Mesenchymal stem cell (in vitro differentiated cells and primary cell): ENCODE measurements at regions not wholly inside any gene's neighbourhood (a gene's known extent, or its start where the extent isn't known, plus 50 kb on each side); places are given as distances from the start of the nearest gene placed in this dataset.
A peak's percentile ranks its signal among the peaks of the same experiment; 100 is the strongest.

ENCODE experiments used
- DNase-seq: peaks from one replicate; pipeline ENCODE4 v3.0.0-alpha.2; 2013
- H2AFZ ChIP-seq: one replicate; pipeline ENCODE4 v1.6.1; 2013; ENCODE audit warnings: low read depth, mild to moderate bottlenecking, control low read depth, inconsistent platforms, low read length, moderate library complexity
- H2AK5ac ChIP-seq: 2 replicates; pipeline ENCODE4 v1.6.1; 2013; ENCODE audit warnings: low read length, moderate library complexity, mild to moderate bottlenecking, inconsistent platforms; ENCODE audit not compliant: severe bottlenecking
- H2BK120ac ChIP-seq: one replicate; pipeline ENCODE4 v1.6.1; 2013; ENCODE audit warnings: low read depth, mild to moderate bottlenecking, inconsistent platforms, low read length, moderate library complexity
- H2BK12ac ChIP-seq, 2 experiments: one replicate each; pipeline ENCODE4 v1.6.1; 2013; ENCODE audit warnings: inconsistent platforms in 2 of 2, low read length in 2 of 2, mild to moderate bottlenecking in 2 of 2, moderate library complexity in 2 of 2, control low read depth in 1 of 2
- H2BK15ac ChIP-seq: one replicate; pipeline ENCODE4 v1.6.1; 2013; ENCODE audit warnings: mild to moderate bottlenecking, low read depth, inconsistent platforms; ENCODE audit not compliant: poor library complexity, severe bottlenecking
- H2BK5ac ChIP-seq: 2 replicates; pipeline ENCODE4 v1.6.1; 2013; ENCODE audit warnings: low read depth, mild to moderate bottlenecking, low read length, control low read depth, inconsistent platforms; ENCODE audit not compliant: poor library complexity, severe bottlenecking
- H3K14ac ChIP-seq, 2 experiments: one replicate each; pipeline ENCODE4 v1.6.1; 2013; ENCODE audit warnings: inconsistent platforms in 2 of 2, low read length in 2 of 2, control low read depth in 1 of 2, mild to moderate bottlenecking in 1 of 2, moderate library complexity in 1 of 2
- H3K18ac ChIP-seq, 2 experiments: one replicate each; pipeline ENCODE4 v1.6.1; 2013; ENCODE audit warnings: inconsistent platforms in 2 of 2, low read length in 2 of 2, control low read depth in 1 of 2, low read depth in 1 of 2, mild to moderate bottlenecking in 1 of 2
- H3K23ac ChIP-seq, 2 experiments: one replicate each; pipeline ENCODE4 v1.6.1; 2013; ENCODE audit warnings: inconsistent platforms in 2 of 2, low read length in 2 of 2, mild to moderate bottlenecking in 2 of 2, moderate library complexity in 2 of 2, control low read depth in 1 of 2
- H3K27ac ChIP-seq: 2 replicates; pipeline ENCODE4 v1.5.1; 2013; ENCODE audit warnings: mild to moderate bottlenecking, moderate library complexity, low read length, control low read depth, inconsistent platforms; ENCODE audit not compliant: poor library complexity, severe bottlenecking
- H3K27me3 ChIP-seq, 2 experiments: 2 replicates each; pipeline versions ENCODE4 v1.6.1 to v1.7.0; 2013; ENCODE audit warnings: low read length in 2 of 2, mild to moderate bottlenecking in 2 of 2, moderate library complexity in 2 of 2, control low read depth in 1 of 2, inconsistent platforms in 1 of 2; ENCODE audit not compliant: control insufficient read depth in 1 of 2, insufficient read depth in 1 of 2
- H3K36me3 ChIP-seq, 2 experiments: 2 replicates each; pipeline versions ENCODE4 v1.6.1 to v1.7.0; 2013; ENCODE audit warnings: low read length in 2 of 2, control low read depth in 1 of 2, inconsistent platforms in 1 of 2, low read depth in 1 of 2, mild to moderate bottlenecking in 1 of 2; ENCODE audit not compliant: insufficient read depth in 2 of 2, control insufficient read depth in 1 of 2
- H3K4ac ChIP-seq, 2 experiments: one replicate each; pipeline ENCODE4 v1.6.1; 2013; ENCODE audit warnings: inconsistent platforms in 2 of 2, low read length in 2 of 2, mild to moderate bottlenecking in 2 of 2, moderate library complexity in 2 of 2, control low read depth in 1 of 2, low read depth in 1 of 2
- H3K4me1 ChIP-seq: 2 replicates; pipeline ENCODE4 v1.6.1; 2013; ENCODE audit warnings: low read depth, low read length, control low read depth; ENCODE audit not compliant: control insufficient read depth, insufficient read depth
- H3K4me2 ChIP-seq: 2 replicates; pipeline ENCODE4 v1.6.1; 2013; ENCODE audit warnings: low read length, mild to moderate bottlenecking, inconsistent platforms; ENCODE audit not compliant: poor library complexity, severe bottlenecking
- H3K4me3 ChIP-seq, 2 experiments: 2 replicates each; pipeline versions ENCODE4 v1.5.1 to v1.7.0; 2013; ENCODE audit warnings: low read length in 2 of 2, mild to moderate bottlenecking in 2 of 2, control low read depth in 1 of 2, low read depth in 1 of 2; ENCODE audit not compliant: insufficient read depth in 1 of 2
- H3K79me1 ChIP-seq: replicated peaks from 2 replicates; pipeline ENCODE4 v1.6.1; 2013; ENCODE audit warnings: mild to moderate bottlenecking, control low read depth, low read length, inconsistent platforms; ENCODE audit not compliant: poor library complexity, severe bottlenecking
- H3K9ac ChIP-seq: 2 replicates; pipeline ENCODE4 v1.7.0; 2013; ENCODE audit warnings: mild to moderate bottlenecking, low read length, moderate library complexity
- H3K9me3 ChIP-seq: 2 replicates; pipeline ENCODE4 v1.7.0; 2013; ENCODE audit warnings: mild to moderate bottlenecking, low read length; ENCODE audit not compliant: control insufficient read depth
- H4K8ac ChIP-seq: one replicate; pipeline ENCODE4 v1.6.1; 2013; ENCODE audit warnings: inconsistent platforms, mild to moderate bottlenecking, low read length, moderate library complexity
- H4K91ac ChIP-seq: one replicate; pipeline ENCODE4 v1.6.1; 2013; ENCODE audit warnings: mild to moderate bottlenecking, low read length, inconsistent platforms
- WGBS: methylation state at CpG from one replicate; pipeline ENCODE4 v1.1.7; 2013; ENCODE audit warnings: mixed read lengths; 5-methylcytosine and 5-hydroxymethylcytosine counted together

GRCh38 chr2:105575499-105576025, 169.2 kb upstream of the NCK2 start:
- peak overlapping the region in 1 of 2 experiments; percentile 70 for H3K4me3 ChIP-seq
- no peak overlapping the region for H3K14ac ChIP-seq
- no peak overlapping the region for H2AFZ ChIP-seq
- H2BK5ac ChIP-seq, result no peak overlapping the region
- peaks cover 5% of the 10 kb centered on the region for H3K4me1 ChIP-seq
- no peak overlapping the region for H3K4me2 ChIP-seq
- H3K9ac ChIP-seq, result peak overlapping the region; percentile 71
- no peak overlapping the region for H4K8ac ChIP-seq
- H2BK15ac ChIP-seq, result no peak overlapping the region
- no peak overlapping the region for H3K27ac ChIP-seq
- H2BK120ac ChIP-seq, result no peak overlapping the region
- no peak overlapping the region for H3K18ac ChIP-seq
- H3K4ac ChIP-seq, result no peak overlapping the region
- no peaks in the 10 kb centered on the region for H3K79me1 ChIP-seq
- 93% methylated on average over 5 of the region's 9 CpGs for WGBS
- DNase-seq, result no peak
- H3K9me3 ChIP-seq, result no peaks in the 10 kb centered on the region
- H3K27me3 ChIP-seq, result peaks cover 0 to 5% of the 10 kb centered on the region in 2 experiments
- no peaks in the 10 kb centered on the region for H3K36me3 ChIP-seq
- no peak overlapping the region for H3K23ac ChIP-seq
- no peak overlapping the region for H2BK12ac ChIP-seq
- H4K91ac ChIP-seq, result no peak overlapping the region
- H2AK5ac ChIP-seq, result no peak overlapping the region

- Histone ChIP-seq H3K27ac (no peak overlapping the region), H3K4me2 (no peak overlapping the region), H4K8ac (no peak overlapping the region), H3K4ac (no peak overlapping the region), H3K9ac (no peak overlapping the region), H3K36me3 (no peaks in the 10 kb centered on the region), H2BK120ac (no peak overlapping the region), H2BK12ac (no peak overlapping the region), H3K18ac (no peak overlapping the region), H3K9me3 (no peaks in the 10 kb centered on the region), H2BK5ac (no peak overlapping the region), H3K79me1 (no peaks in the 10 kb centered on the region), H2AFZ (no peak overlapping the region), H2AK5ac (no peak overlapping the region), H3K14ac (no peak overlapping the region), H3K4me1 (peaks cover 5% of the 10 kb centered on the region), H3K27me3 (peaks cover 3 to 11% of the 10 kb centered on the region in 2 experiments), H3K4me3 (no peak overlapping the region), H4K91ac (no peak overlapping the region), H3K23ac (no peak overlapping the region), H2BK15ac (no peak overlapping the region)
- DNase-seq, result no peak
- WGBS, result 100% methylated on average over 1 of the region's 2 CpGs
These were observed 169.8 kb upstream of the NCK2 start for GRCh38 chr2:105574796-105575344.

- 99% methylated on average over 6 of the region's 8 CpGs for WGBS
- no peaks in the 10 kb centered on the region for H3K36me3 ChIP-seq
These were observed 170.6 kb upstream of the NCK2 start for GRCh38 chr2:105573910-105574655.

GRCh38 chr2:105573490-105573889, 171.2 kb upstream of the NCK2 start:
- Histone ChIP-seq H2AK5ac (no peak overlapping the region), H3K27me3 (peaks cover 3 to 13% of the 10 kb centered on the region in 2 experiments), H3K9ac (peak overlapping the region; percentile 14), H4K91ac (no peak overlapping the region), H3K36me3 (no peaks in the 10 kb centered on the region), H2BK12ac (no peak overlapping the region), H3K14ac (no peak overlapping the region), H3K4me2 (no peak overlapping the region), H2BK120ac (no peak overlapping the region), H3K9me3 (no peaks in the 10 kb centered on the region), H2BK15ac (no peak overlapping the region), H3K27ac (no peak overlapping the region), H2BK5ac (no peak overlapping the region), H3K4me3 (peak overlapping the region in 1 of 2 experiments; percentile 48), H3K18ac (no peak overlapping the region), H3K23ac (no peak overlapping the region), H4K8ac (no peak overlapping the region), H2AFZ (no peak overlapping the region), H3K4me1 (peaks cover 6% of the 10 kb centered on the region), H3K79me1 (no peaks in the 10 kb centered on the region), H3K4ac (no peak overlapping the region)
- DNase-seq, result no peak
- 68% methylated on average over 2 of the region's 5 CpGs for WGBS

More at GRCh38 chr2:105573910-105574655, 170.6 kb upstream of the NCK2 start:
- Histone ChIP-seq H2BK15ac (no peak overlapping the region), H2BK120ac (no peak overlapping the region), H2BK5ac (no peak overlapping the region), H4K8ac (no peak overlapping the region), H3K27me3 (peaks cover 3 to 13% of the 10 kb centered on the region in 2 experiments), H3K4ac (no peak overlapping the region), H3K9ac (peak overlapping the region; percentile 14), H3K14ac (no peak overlapping the region), H3K18ac (no peak overlapping the region), H3K4me3 (peak overlapping the region in 1 of 2 experiments; percentile 48), H2BK12ac (no peak overlapping the region), H3K4me2 (no peak overlapping the region), H3K23ac (no peak overlapping the region), H4K91ac (no peak overlapping the region), H3K79me1 (no peaks in the 10 kb centered on the region), H3K27ac (no peak overlapping the region), H3K9me3 (no peaks in the 10 kb centered on the region), H3K4me1 (peaks cover 5% of the 10 kb centered on the region), H2AK5ac (no peak overlapping the region), H2AFZ (no peak overlapping the region)
- DNase-seq, result no peak
